SK-N-SH (cell line): ENCODE measurements at regions not wholly inside any gene's neighbourhood (a gene's known extent, or its start where the extent isn't known, plus 50 kb on each side); places are given as distances from the start of the nearest gene placed in this dataset.

Experiments used
- CTCF ChIP-seq: fragments of 200-600 bp; sonication (generic); IDR thresholded peaks from 2 replicates; pipeline ENCODE4 v1.6.1; 2017; ENCODE audit warnings: antibody characterized with exemption, mild to moderate bottlenecking, moderate library complexity
- EP300 ChIP-seq, 2 experiments: IDR thresholded peaks; 2 replicates each; pipeline versions ENCODE4 v1.4.0 to v1.6.1; 2012; ENCODE audit warnings: borderline replicate concordance in 1 of 2, low read depth in 1 of 2, low read length in 1 of 2
- FOSL2 ChIP-seq: IDR thresholded peaks from 2 replicates; pipeline ENCODE4 v1.4.0; 2012; ENCODE audit warnings: low read depth, mild to moderate bottlenecking, moderate library complexity, borderline replicate concordance
- FOXJ3 ChIP-seq: sonication (generic); formaldehyde crosslinking; IDR thresholded peaks from 2 replicates; pipeline ENCODE4 v1.5.1; 2020; ENCODE audit warnings: mild to moderate bottlenecking, missing genetic modification reagents
- MXI1 ChIP-seq: IDR thresholded peaks from 2 replicates; pipeline ENCODE4 v1.6.1; 2012; ENCODE audit warnings: mild to moderate bottlenecking, low read depth, low read length, improper control_type of control experiment
- PBX3 ChIP-seq: IDR thresholded peaks from 2 replicates; pipeline ENCODE4; 2012
- REST ChIP-seq: IDR thresholded peaks from 2 replicates; pipeline ENCODE4 v1.6.1; 2012; ENCODE audit warnings: mild to moderate bottlenecking, low read depth, low read length, moderate library complexity
- SMC3 ChIP-seq: IDR thresholded peaks from 2 replicates; pipeline ENCODE4 v1.6.1; 2012; ENCODE audit warnings: low read depth, low read length, improper control_type of control experiment
- USF1 ChIP-seq: IDR thresholded peaks from 2 replicates; pipeline ENCODE4 v1.4.0; 2012; ENCODE audit warnings: low read depth, borderline replicate concordance
- USF2 ChIP-seq: fragments of 150-350 bp; IDR thresholded peaks from 2 replicates; pipeline ENCODE4 v1.6.1; 2017; ENCODE audit warnings: antibody characterized with exemption, low read length, low read depth, borderline replicate concordance
- YY1 ChIP-seq: IDR thresholded peaks from 2 replicates; pipeline ENCODE4 v1.4.0; 2012; ENCODE audit warnings: low read depth, mild to moderate bottlenecking

- TF ChIP-seq USF1: no peak
- no peak for TF ChIP-seq CTCF
- TF ChIP-seq REST: no peak
- no peak for TF ChIP-seq FOXJ3
- no peak for TF ChIP-seq MXI1
- TF ChIP-seq EP300 (IDR thresholded peaks at IDR 0.05; ENCODE audit: borderline replicate concordance in 1 of 2, low read depth in 1 of 2, low read length in 1 of 2): no peak
- TF ChIP-seq YY1: no peak
- TF ChIP-seq USF2: no peak
- TF ChIP-seq PBX3: no peak
- no peak for TF ChIP-seq FOSL2
- no peak for TF ChIP-seq SMC3
These were observed 239.2 kb downstream of the SPTSSA start for GRCh38 chr14:34222867-34223266.
